ENCODE measurements at regions not wholly inside any gene's neighbourhood (a gene's known extent, or its start where the extent isn't known, plus 50 kb on each side); places are given as distances from the start of the nearest gene placed in this dataset.
"Not testable (repeated sequence)": the region's sequence is repeated elsewhere in the genome, so short reads cannot be mapped to it uniquely, and the experiment has no call there.

DNA sequence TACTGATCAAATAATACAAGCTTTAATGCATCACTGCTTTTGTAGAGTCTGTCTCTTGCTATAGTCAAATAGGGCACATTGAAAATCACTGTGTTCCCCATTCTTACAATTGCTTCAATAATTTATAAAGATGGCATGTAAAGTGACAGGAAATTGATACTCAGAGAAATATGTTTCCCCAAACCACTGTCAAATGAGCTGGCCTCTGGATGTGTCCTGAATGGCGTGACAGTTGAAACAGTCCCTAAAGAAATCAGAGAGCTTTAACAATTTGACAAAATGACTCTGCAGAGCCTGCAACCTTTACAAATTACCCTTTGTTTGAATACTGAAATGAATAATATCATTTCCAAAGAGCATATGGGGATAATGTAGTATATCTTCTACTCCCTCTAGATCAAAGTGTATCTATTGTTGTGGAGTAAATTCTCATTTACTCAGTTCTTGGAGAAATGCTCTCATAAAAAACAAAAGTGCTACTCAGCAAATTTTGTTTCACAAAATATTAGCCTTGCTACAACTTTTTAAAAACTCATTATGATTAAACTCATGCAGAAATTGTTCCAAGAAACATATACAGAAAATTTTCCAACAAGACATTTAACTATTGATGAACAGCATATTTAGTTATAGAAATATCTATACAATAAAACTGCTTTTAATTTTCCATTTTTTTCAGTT, 763.2 kb upstream of the SPRY2 start:
- no peak overlapping the region for H3K9ac ChIP-seq (ENCODE audit: low read depth in 1 of 3, low read length in 3 of 3)
- H3K36me3 ChIP-seq (ENCODE audit: control insufficient read depth in 3 of 3, insufficient read depth in 3 of 3, low read length in 3 of 3): no peaks in the 10 kb centered on the region
- H3K27me3 ChIP-seq (ENCODE audit: control insufficient read depth in 3 of 3, insufficient read depth in 3 of 3, low read length in 3 of 3): no peaks in the 10 kb centered on the region

GRCh38 chr13:81102066-81102465, 761.1 kb upstream of the SPRY2 start:
- not testable (repeated sequence) for H3K27ac ChIP-seq (ENCODE audit: low read depth, low read length); H3K27me3 ChIP-seq (ENCODE audit: control insufficient read depth in 3 of 3, insufficient read depth in 3 of 3, low read length in 3 of 3); H3K36me3 ChIP-seq (ENCODE audit: control insufficient read depth in 3 of 3, insufficient read depth in 3 of 3, low read length in 3 of 3); H3K9ac ChIP-seq (ENCODE audit: low read depth in 1 of 3, low read length in 3 of 3); H3K4me1 ChIP-seq (ENCODE audit: control insufficient read depth in 3 of 3, insufficient read depth in 3 of 3, low read length in 3 of 3); H3K9me3 ChIP-seq (ENCODE audit: control insufficient read depth in 3 of 3, low read length in 3 of 3); H3K4me3 ChIP-seq (ENCODE audit: low read length in 3 of 3)

More for the DNA sequence above, 763.2 kb upstream of the SPRY2 start:
- no peaks in the 10 kb centered on the region for H3K4me1 ChIP-seq (ENCODE audit: control insufficient read depth in 3 of 3, insufficient read depth in 3 of 3, low read length in 3 of 3)
- H3K27ac ChIP-seq (ENCODE audit: low read depth, low read length): no peak overlapping the region
- H3K4me3 ChIP-seq (ENCODE audit: low read length in 3 of 3): no peak overlapping the region
- H3K9me3 ChIP-seq (ENCODE audit: control insufficient read depth in 3 of 3, low read length in 3 of 3): no peaks in the 10 kb centered on the region

DNA sequence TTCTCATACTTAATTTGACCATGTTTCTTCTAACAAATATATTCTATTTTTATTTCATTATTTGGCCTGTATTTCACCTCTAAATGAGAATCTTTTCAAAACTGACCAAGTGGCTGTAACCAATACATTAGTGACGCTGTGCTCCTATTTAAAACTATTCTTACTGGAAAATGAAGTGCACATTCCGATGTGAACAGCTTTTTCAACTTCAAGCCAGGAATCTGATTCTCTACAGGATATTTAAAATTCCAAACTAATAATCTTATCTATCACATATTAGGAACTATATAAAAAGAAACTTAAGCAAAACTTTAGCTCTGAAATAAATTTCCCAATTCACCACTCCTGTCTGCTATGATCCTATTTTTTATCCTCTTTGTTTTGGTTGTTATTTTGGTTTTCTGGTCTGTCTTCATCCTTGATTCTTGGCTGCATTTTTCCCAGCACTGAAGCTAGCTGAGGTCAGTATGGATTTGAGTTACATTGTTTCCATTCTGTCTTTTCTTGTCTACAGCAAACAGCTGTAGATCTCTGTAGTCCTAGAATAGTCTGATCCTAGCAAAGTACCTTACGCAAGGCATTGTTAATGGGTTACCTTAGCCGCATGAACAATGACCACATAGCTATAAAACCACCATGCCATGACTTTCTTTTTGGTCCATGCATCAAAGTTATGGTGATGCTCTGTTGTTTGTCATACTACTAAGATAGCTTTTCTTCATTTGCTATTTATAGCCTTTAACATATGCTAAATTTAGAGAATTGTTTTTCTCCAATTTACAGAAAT, 748.6 kb upstream of the SPRY2 start:
- Histone ChIP-seq H3K4me3 (ENCODE audit: low read length in 3 of 3) (no peak overlapping the region), H3K9ac (ENCODE audit: low read depth in 1 of 3, low read length in 3 of 3) (no peak overlapping the region), H3K4me1 (ENCODE audit: control insufficient read depth in 3 of 3, insufficient read depth in 3 of 3, low read length in 3 of 3) (no peaks in the 10 kb centered on the region), H3K9me3 (ENCODE audit: control insufficient read depth in 3 of 3, low read length in 3 of 3) (no peaks in the 10 kb centered on the region), H3K27ac (ENCODE audit: low read depth, low read length) (peak overlapping the region; percentile 18), H3K27me3 (ENCODE audit: control insufficient read depth in 3 of 3, insufficient read depth in 3 of 3, low read length in 3 of 3) (no peaks in the 10 kb centered on the region), H3K36me3 (ENCODE audit: control insufficient read depth in 3 of 3, insufficient read depth in 3 of 3, low read length in 3 of 3) (no peaks in the 10 kb centered on the region)

DNA sequence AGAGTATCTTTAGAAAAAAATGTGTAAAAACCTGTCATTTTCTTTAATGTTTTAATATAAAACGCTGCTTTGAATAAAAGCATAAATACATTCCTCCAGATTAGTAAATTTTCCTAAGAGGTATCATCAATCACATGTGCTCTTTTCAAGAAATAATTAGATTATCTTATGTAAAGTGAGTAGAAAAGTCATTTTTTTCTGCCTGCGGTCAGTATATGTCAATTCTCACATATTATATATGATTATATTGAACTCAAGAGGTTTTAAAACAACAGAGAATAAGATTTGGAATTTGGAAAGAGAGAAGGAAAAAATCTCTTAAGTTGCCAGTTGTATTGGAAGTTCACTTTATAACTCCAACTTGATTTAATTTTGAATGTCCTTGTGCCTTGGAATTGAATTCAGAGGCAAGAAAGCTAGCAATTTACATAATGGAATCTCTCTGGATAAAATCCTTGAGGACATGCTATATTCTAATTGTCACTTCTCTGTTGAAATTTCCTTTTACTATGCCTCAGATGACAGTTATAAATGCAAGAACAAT, 740.1 kb upstream of the SPRY2 start:
- no peak overlapping the region for H3K9ac ChIP-seq (ENCODE audit: low read depth in 1 of 3, low read length in 3 of 3)
- no peak overlapping the region for H3K27ac ChIP-seq (ENCODE audit: low read depth, low read length)
- no peak overlapping the region for H3K4me3 ChIP-seq (ENCODE audit: low read length in 3 of 3)
- no peaks in the 10 kb centered on the region for H3K27me3 ChIP-seq (ENCODE audit: control insufficient read depth in 3 of 3, insufficient read depth in 3 of 3, low read length in 3 of 3)
- H3K36me3 ChIP-seq (ENCODE audit: control insufficient read depth in 3 of 3, insufficient read depth in 3 of 3, low read length in 3 of 3): no peaks in the 10 kb centered on the region
- H3K9me3 ChIP-seq (ENCODE audit: control insufficient read depth in 3 of 3, low read length in 3 of 3): no peaks in the 10 kb centered on the region
- H3K4me1 ChIP-seq (ENCODE audit: control insufficient read depth in 3 of 3, insufficient read depth in 3 of 3, low read length in 3 of 3): no peaks in the 10 kb centered on the region

GRCh38 chr13:81078048-81078447, 737.1 kb upstream of the SPRY2 start:
- H3K27ac ChIP-seq (ENCODE audit: low read depth, low read length): no peak overlapping the region
- no peaks in the 10 kb centered on the region for H3K36me3 ChIP-seq (ENCODE audit: control insufficient read depth in 3 of 3, insufficient read depth in 3 of 3, low read length in 3 of 3)
- no peaks in the 10 kb centered on the region for H3K9me3 ChIP-seq (ENCODE audit: control insufficient read depth in 3 of 3, low read length in 3 of 3)
- H3K4me1 ChIP-seq (ENCODE audit: control insufficient read depth in 3 of 3, insufficient read depth in 3 of 3, low read length in 3 of 3): no peaks in the 10 kb centered on the region
- H3K27me3 ChIP-seq (ENCODE audit: control insufficient read depth in 3 of 3, insufficient read depth in 3 of 3, low read length in 3 of 3): no peaks in the 10 kb centered on the region
- no peak overlapping the region for H3K4me3 ChIP-seq (ENCODE audit: low read length in 3 of 3)
- H3K9ac ChIP-seq (ENCODE audit: low read depth in 1 of 3, low read length in 3 of 3): no peak overlapping the region

- not testable (repeated sequence) for H3K9ac ChIP-seq (ENCODE audit: low read depth in 1 of 3, low read length in 3 of 3); H3K4me1 ChIP-seq (ENCODE audit: control insufficient read depth in 3 of 3, insufficient read depth in 3 of 3, low read length in 3 of 3); H3K4me3 ChIP-seq (ENCODE audit: low read length in 3 of 3); H3K36me3 ChIP-seq (ENCODE audit: control insufficient read depth in 3 of 3, insufficient read depth in 3 of 3, low read length in 3 of 3); H3K27me3 ChIP-seq (ENCODE audit: control insufficient read depth in 3 of 3, insufficient read depth in 3 of 3, low read length in 3 of 3); H3K27ac ChIP-seq (ENCODE audit: low read depth, low read length); H3K9me3 ChIP-seq (ENCODE audit: control insufficient read depth in 3 of 3, low read length in 3 of 3)
Observed at GRCh38 chr13:81069822-81070221, 728.9 kb upstream of the SPRY2 start.

GRCh38 chr13:81058916-81059290, 718.0 kb upstream of the SPRY2 start:
- no peaks in the 10 kb centered on the region for H3K27me3 ChIP-seq (ENCODE audit: control insufficient read depth in 3 of 3, insufficient read depth in 3 of 3, low read length in 3 of 3)
- H3K4me3 ChIP-seq (ENCODE audit: low read length in 3 of 3): no peak overlapping the region
- H3K4me1 ChIP-seq (ENCODE audit: control insufficient read depth in 3 of 3, insufficient read depth in 3 of 3, low read length in 3 of 3): no peaks in the 10 kb centered on the region
- no peaks in the 10 kb centered on the region for H3K36me3 ChIP-seq (ENCODE audit: control insufficient read depth in 3 of 3, insufficient read depth in 3 of 3, low read length in 3 of 3)
- no peaks in the 10 kb centered on the region for H3K9me3 ChIP-seq (ENCODE audit: control insufficient read depth in 3 of 3, low read length in 3 of 3)
- H3K27ac ChIP-seq (ENCODE audit: low read depth, low read length): no peak overlapping the region
- H3K9ac ChIP-seq (ENCODE audit: low read depth in 1 of 3, low read length in 3 of 3): no peak overlapping the region

DNA sequence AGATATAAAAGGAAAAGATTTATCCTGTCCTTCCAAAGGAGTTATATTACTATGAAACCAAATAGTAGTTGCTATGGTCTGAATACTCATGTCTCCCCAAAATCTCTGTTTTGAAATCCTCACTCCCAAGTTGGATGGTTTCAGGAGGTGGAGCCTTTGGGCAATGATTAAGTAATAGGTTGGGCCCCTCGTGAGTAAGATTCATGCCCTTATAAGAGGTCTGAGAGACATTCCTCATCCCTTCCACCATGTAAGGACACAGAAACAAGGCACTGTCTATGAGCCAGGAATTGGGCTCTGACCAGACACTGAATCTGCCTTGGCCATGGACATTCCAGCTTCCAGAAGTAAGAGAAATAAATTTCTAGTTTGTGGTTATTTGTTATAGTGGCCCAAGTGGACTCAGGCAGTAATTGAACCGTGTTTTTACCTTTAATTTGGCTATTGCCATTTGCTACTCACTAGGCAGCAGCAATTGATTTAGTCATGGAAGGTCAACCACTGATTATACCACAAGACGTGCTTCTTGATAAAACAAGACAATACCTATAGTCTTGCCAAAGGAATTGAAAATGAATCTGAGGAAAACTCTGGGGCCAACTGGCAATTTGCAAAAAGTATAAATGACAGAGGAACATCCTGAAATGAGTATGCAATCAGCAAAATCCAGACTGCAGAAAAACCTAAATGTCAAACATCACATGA, 717.4 kb upstream of the SPRY2 start:
- Histone ChIP-seq H3K27ac (ENCODE audit: low read depth, low read length) (no peak overlapping the region), H3K36me3 (ENCODE audit: control insufficient read depth in 3 of 3, insufficient read depth in 3 of 3, low read length in 3 of 3) (no peaks in the 10 kb centered on the region), H3K9ac (ENCODE audit: low read depth in 1 of 3, low read length in 3 of 3) (no peak overlapping the region), H3K9me3 (ENCODE audit: control insufficient read depth in 3 of 3, low read length in 3 of 3) (no peaks in the 10 kb centered on the region), H3K4me3 (ENCODE audit: low read length in 3 of 3) (no peak overlapping the region), H3K4me1 (ENCODE audit: control insufficient read depth in 3 of 3, insufficient read depth in 3 of 3, low read length in 3 of 3) (no peaks in the 10 kb centered on the region), H3K27me3 (ENCODE audit: control insufficient read depth in 3 of 3, insufficient read depth in 3 of 3, low read length in 3 of 3) (no peaks in the 10 kb centered on the region)

DNA sequence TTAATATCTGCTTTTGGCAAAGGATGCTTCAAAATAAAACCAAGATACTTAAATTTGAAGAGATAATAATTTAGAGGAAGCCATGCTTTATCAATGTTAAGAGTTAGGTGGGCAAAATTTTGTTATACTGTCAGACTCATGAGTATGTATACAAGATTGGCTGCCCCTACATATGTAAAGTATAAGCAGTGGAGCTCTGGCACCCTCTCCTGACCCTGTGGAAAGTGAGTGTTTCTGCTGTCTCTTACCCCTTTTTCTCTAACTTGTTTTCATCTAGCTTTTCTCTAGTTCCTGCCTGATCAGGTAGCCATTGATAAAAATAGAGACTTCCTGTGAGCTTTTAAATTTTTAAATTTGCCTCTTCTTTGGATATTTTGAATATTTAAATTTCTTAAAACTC, 710.9 kb upstream of the SPRY2 start:
- H3K4me1 ChIP-seq (ENCODE audit: control insufficient read depth in 3 of 3, insufficient read depth in 3 of 3, low read length in 3 of 3): no peaks in the 10 kb centered on the region
- no peaks in the 10 kb centered on the region for H3K9me3 ChIP-seq (ENCODE audit: control insufficient read depth in 3 of 3, low read length in 3 of 3)
- no peaks in the 10 kb centered on the region for H3K36me3 ChIP-seq (ENCODE audit: control insufficient read depth in 3 of 3, insufficient read depth in 3 of 3, low read length in 3 of 3)
- no peaks in the 10 kb centered on the region for H3K27me3 ChIP-seq (ENCODE audit: control insufficient read depth in 3 of 3, insufficient read depth in 3 of 3, low read length in 3 of 3)
- no peak overlapping the region for H3K27ac ChIP-seq (ENCODE audit: low read depth, low read length)
- no peak overlapping the region for H3K4me3 ChIP-seq (ENCODE audit: low read length in 3 of 3)
- no peak overlapping the region for H3K9ac ChIP-seq (ENCODE audit: low read depth in 1 of 3, low read length in 3 of 3)

- Histone ChIP-seq H3K9ac (ENCODE audit: low read depth in 1 of 3, low read length in 3 of 3) (no peak overlapping the region), H3K9me3 (ENCODE audit: control insufficient read depth in 3 of 3, low read length in 3 of 3) (no peaks in the 10 kb centered on the region), H3K36me3 (ENCODE audit: control insufficient read depth in 3 of 3, insufficient read depth in 3 of 3, low read length in 3 of 3) (no peaks in the 10 kb centered on the region), H3K27ac (ENCODE audit: low read depth, low read length) (no peak overlapping the region), H3K4me1 (ENCODE audit: control insufficient read depth in 3 of 3, insufficient read depth in 3 of 3, low read length in 3 of 3) (no peaks in the 10 kb centered on the region), H3K27me3 (ENCODE audit: control insufficient read depth in 3 of 3, insufficient read depth in 3 of 3, low read length in 3 of 3) (no peaks in the 10 kb centered on the region), H3K4me3 (ENCODE audit: low read length in 3 of 3) (no peak overlapping the region)
Observed at GRCh38 chr13:81048026-81048461, 707.1 kb upstream of the SPRY2 start.
